ENCODE measurements at regions not wholly inside any gene's neighbourhood (a gene's known extent, or its start where the extent isn't known, plus 50 kb on each side); places are given as distances from the start of the nearest gene placed in this dataset.

GRCh38 chr2:175872721-175873120, 129.3 kb downstream of the LNPK start:
- H3K9me3 Mint-ChIP-seq = peaks cover 3% of the 10 kb centered on the region; the same call in 1 of the 2 replicates
- H3K4me1 Mint-ChIP-seq = no peaks in the 10 kb centered on the region
- no peak for DNase-seq (ENCODE audit: low spot score)

DNA sequence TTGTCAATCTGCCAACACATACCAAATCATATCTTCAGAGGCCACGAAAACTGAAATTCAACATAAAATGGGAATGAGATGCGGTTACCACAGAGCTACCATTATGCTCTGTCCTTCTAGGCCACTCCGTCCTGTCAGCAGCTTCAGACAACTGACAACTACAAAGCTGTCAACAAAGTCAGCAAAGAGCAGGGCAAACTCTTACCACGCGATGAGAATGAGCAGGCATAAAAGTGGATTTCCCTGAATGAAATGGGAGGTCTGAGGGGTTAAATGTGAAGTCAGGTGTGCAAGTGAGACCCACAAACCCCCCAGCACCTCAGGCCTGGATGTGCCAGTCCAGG, 130.1 kb downstream of the LNPK start:
- Mint-ChIP-seq H3K27me3 (ENCODE audit: low read depth) (no peaks in the 10 kb centered on the region), H3K27ac (no peak overlapping the region), H3K9me3 (peaks cover 3% of the 10 kb centered on the region; the same call in 1 of the 2 replicates), H3K4me1 (no peaks in the 10 kb centered on the region), H3K4me3 (no peak overlapping the region), H3K36me3 (no peaks in the 10 kb centered on the region)
- CTCF ChIA-PET = no interaction called here
- ATAC-seq (no peak), DNase-seq (ENCODE audit: low spot score) (no peak)
- TF ChIP-seq FOXJ3 (CRISPR knock-in tag; IDR thresholded peaks at IDR 0.05; ENCODE audit: borderline replicate concordance) = no peak
- TF ChIP-seq FOXK1 (CRISPR knock-in tag; IDR thresholded peaks at IDR 0.05) = no peak
- TF ChIP-seq OVOL2 (CRISPR knock-in tag; IDR thresholded peaks at IDR 0.05; ENCODE audit: borderline replicate concordance) = no peak
- no peak for TF ChIP-seq ZMAT4 (CRISPR knock-in tag; IDR thresholded peaks at IDR 0.05)
- TF ChIP-seq ATF1 (CRISPR knock-in tag; IDR thresholded peaks at IDR 0.05) = no peak
- TF ChIP-seq, protein P1, sequence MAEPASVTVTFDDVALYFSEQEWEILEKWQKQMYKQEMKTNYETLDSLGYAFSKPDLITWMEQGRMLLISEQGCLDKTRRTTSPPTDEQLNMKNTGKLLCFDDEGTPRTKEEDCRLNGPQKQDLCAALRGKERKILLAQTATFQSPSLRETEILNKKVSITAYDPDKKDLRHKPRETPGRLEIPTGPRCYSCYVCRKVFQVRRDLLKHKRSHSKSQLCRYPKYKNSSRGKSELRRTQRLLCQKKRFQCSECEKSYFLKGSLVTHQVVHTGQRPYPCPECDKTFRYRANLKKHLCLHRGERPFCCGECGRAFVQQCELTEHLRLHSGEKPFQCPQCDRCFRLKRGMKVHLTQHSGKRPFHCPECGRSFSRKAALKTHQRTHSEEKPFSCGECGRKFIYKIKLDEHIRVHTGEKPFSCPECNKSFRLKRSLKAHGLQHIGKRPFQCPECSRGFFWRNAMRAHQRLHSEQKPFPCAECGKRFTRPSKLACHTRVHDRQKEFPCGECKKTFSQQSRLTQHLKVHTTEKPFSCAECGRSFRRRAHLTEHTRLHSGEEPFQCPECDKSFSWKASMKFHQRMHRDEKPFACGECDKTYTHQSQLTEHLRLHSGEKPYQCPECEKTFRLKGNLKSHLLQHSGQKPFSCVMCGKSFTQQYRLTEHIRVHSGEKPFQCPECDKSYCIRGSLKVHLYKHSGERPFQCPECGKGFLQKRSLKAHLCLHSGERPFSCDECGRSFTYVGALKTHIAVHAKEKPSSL (CRISPR knock-in tag; conservative IDR thresholded peaks at IDR 0.05) = no peak
- no peak for TF ChIP-seq ZNF396 (CRISPR knock-in tag; IDR thresholded peaks at IDR 0.05; ENCODE audit: borderline replicate concordance)
- TF ChIP-seq CDX4 (CRISPR knock-in tag; IDR thresholded peaks at IDR 0.05; ENCODE audit: borderline replicate concordance) = no peak
- TF ChIP-seq NFATC4 (CRISPR knock-in tag; IDR thresholded peaks at IDR 0.05) = no peak
- TF ChIP-seq ZNF423 (CRISPR knock-in tag; IDR thresholded peaks at IDR 0.05) = no peak
- POLR2A ChIA-PET = no interaction called here

More at GRCh38 chr2:175872721-175873120, 129.3 kb downstream of the LNPK start:
- no peak overlapping the region for H3K27ac Mint-ChIP-seq
- no peak overlapping the region for H3K4me3 Mint-ChIP-seq
- ATAC-seq = no peak
- ChIA-PET POLR2A (no interaction called here), CTCF (no interaction called here)
- no peaks in the 10 kb centered on the region for H3K36me3 Mint-ChIP-seq
- H3K27me3 Mint-ChIP-seq (ENCODE audit: low read depth) = no peaks in the 10 kb centered on the region
- TF ChIP-seq ZNF232 (CRISPR knock-in tag; IDR thresholded peaks at IDR 0.05) (no peak), AR (CRISPR knock-in tag; IDR thresholded peaks at IDR 0.05) (no peak), ZBTB21 (CRISPR knock-in tag; IDR thresholded peaks at IDR 0.05; ENCODE audit: borderline replicate concordance) (no peak), NFYB (CRISPR knock-in tag; conservative IDR thresholded peaks at IDR 0.05; ENCODE audit: low read depth) (no peak), IRF2 (CRISPR knock-in tag; IDR thresholded peaks at IDR 0.05; ENCODE audit: borderline replicate concordance, low read depth) (no peak), OVOL2 (CRISPR knock-in tag; IDR thresholded peaks at IDR 0.05; ENCODE audit: borderline replicate concordance) (no peak), NR2C2 (CRISPR knock-in tag; IDR thresholded peaks at IDR 0.05) (no peak), RELA (CRISPR knock-in tag; IDR thresholded peaks at IDR 0.05; ENCODE audit: borderline replicate concordance) (no peak)
- TF ChIP-seq, protein P2, sequence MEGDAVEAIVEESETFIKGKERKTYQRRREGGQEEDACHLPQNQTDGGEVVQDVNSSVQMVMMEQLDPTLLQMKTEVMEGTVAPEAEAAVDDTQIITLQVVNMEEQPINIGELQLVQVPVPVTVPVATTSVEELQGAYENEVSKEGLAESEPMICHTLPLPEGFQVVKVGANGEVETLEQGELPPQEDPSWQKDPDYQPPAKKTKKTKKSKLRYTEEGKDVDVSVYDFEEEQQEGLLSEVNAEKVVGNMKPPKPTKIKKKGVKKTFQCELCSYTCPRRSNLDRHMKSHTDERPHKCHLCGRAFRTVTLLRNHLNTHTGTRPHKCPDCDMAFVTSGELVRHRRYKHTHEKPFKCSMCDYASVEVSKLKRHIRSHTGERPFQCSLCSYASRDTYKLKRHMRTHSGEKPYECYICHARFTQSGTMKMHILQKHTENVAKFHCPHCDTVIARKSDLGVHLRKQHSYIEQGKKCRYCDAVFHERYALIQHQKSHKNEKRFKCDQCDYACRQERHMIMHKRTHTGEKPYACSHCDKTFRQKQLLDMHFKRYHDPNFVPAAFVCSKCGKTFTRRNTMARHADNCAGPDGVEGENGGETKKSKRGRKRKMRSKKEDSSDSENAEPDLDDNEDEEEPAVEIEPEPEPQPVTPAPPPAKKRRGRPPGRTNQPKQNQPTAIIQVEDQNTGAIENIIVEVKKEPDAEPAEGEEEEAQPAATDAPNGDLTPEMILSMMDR (IDR thresholded peaks at IDR 0.05) = no peak
